H1 (cell line): ENCODE measurements at regions not wholly inside any gene's neighbourhood (a gene's known extent, or its start where the extent isn't known, plus 50 kb on each side); places are given as distances from the start of the nearest gene placed in this dataset.

Experiments used
- CEBPB ChIP-seq: IDR thresholded peaks from 2 replicates; pipeline ENCODE4 v1.6.1; 2012; ENCODE audit warnings: low read depth, low read length
- SP4 ChIP-seq: IDR thresholded peaks from 2 replicates; pipeline ENCODE4 v1.6.1; 2012; ENCODE audit warnings: low read length, inconsistent platforms

- TF ChIP-seq CEBPB, result no peak
- no peak for TF ChIP-seq SP4
Measured at GRCh38 chr1:88609051-88609450, 75.0 kb upstream of the PKN2 start (continued).
